ENCODE measurements at regions not wholly inside any gene's neighbourhood (a gene's known extent, or its start where the extent isn't known, plus 50 kb on each side); places are given as distances from the start of the nearest gene placed in this dataset.
"Not testable (repeated sequence)": the region's sequence is repeated elsewhere in the genome, so short reads cannot be mapped to it uniquely, and the experiment has no call there.

- not testable (repeated sequence) for TF ChIP-seq CTCF (IDR thresholded peaks at IDR 0.05; ENCODE audit: poor library complexity); EZH2 (IDR thresholded peaks at IDR 0.05; ENCODE audit: borderline replicate concordance); EZH2phosphoT487 (IDR thresholded peaks at IDR 0.05; ENCODE audit: low read depth, severe bottlenecking, unreplicated experiment)
Observed at GRCh38 chr10:129071411-129071810, 395.6 kb upstream of the MGMT start.
